ENCODE measurements at regions not wholly inside any gene's neighbourhood (a gene's known extent, or its start where the extent isn't known, plus 50 kb on each side); places are given as distances from the start of the nearest gene placed in this dataset.

- TF ChIP-seq CTCF (IDR thresholded peaks at IDR 0.05; ENCODE audit: low read depth, low read length), result no peak
- DNase-seq (ENCODE audit: low read depth in 2 of 2), result no peak
Measured at GRCh38 chr16:66224626-66225025, 141.9 kb upstream of the CDH5 start.

GRCh38 chr16:66224186-66224585, 142.3 kb upstream of the CDH5 start:
- no peak overlapping the region for H3K4me3 ChIP-seq (replicated peaks in 1 of 2; ENCODE audit: low read depth in 2 of 2, low read length in 2 of 2)
- no peak for DNase-seq (ENCODE audit: low read depth in 2 of 2)
- no peak for TF ChIP-seq CTCF (IDR thresholded peaks at IDR 0.05; ENCODE audit: low read depth, low read length)

More at GRCh38 chr16:66224626-66225025, 141.9 kb upstream of the CDH5 start:
- H3K4me3 ChIP-seq (replicated peaks in 1 of 2; ENCODE audit: low read depth in 2 of 2, low read length in 2 of 2), result no peak overlapping the region

GRCh38 chr16:66223176-66223780, 143.2 kb upstream of the CDH5 start:
- DNase-seq (ENCODE audit: low read depth in 2 of 2), result peak; percentile 47 to 93
- TF ChIP-seq CTCF (IDR thresholded peaks at IDR 0.05; ENCODE audit: low read depth, low read length), result no peak
- no peak overlapping the region for H3K4me3 ChIP-seq (replicated peaks in 1 of 2; ENCODE audit: low read depth in 2 of 2, low read length in 2 of 2)

GRCh38 chr16:66222756-66223155, 143.7 kb upstream of the CDH5 start:
- no peak for DNase-seq (ENCODE audit: low read depth in 2 of 2)
- no peak for TF ChIP-seq CTCF (IDR thresholded peaks at IDR 0.05; ENCODE audit: low read depth, low read length)
- no peak overlapping the region for H3K4me3 ChIP-seq (replicated peaks in 1 of 2; ENCODE audit: low read depth in 2 of 2, low read length in 2 of 2)

- H3K4me3 ChIP-seq (replicated peaks in 1 of 2; ENCODE audit: low read depth in 2 of 2, low read length in 2 of 2), result no peak overlapping the region
- no peak for DNase-seq (ENCODE audit: low read depth in 2 of 2)
- TF ChIP-seq CTCF (IDR thresholded peaks at IDR 0.05; ENCODE audit: low read depth, low read length), result no peak
Measured at GRCh38 chr16:66220702-66221101, 145.8 kb upstream of the CDH5 start.

GRCh38 chr16:66219491-66219890, 147.0 kb upstream of the CDH5 start:
- no peak for TF ChIP-seq CTCF (IDR thresholded peaks at IDR 0.05; ENCODE audit: low read depth, low read length)
- no peak overlapping the region for H3K4me3 ChIP-seq (replicated peaks in 1 of 2; ENCODE audit: low read depth in 2 of 2, low read length in 2 of 2)
- DNase-seq (ENCODE audit: low read depth in 2 of 2), result no peak

- DNase-seq (ENCODE audit: low read depth in 2 of 2), result no peak
- H3K4me3 ChIP-seq (replicated peaks in 1 of 2; ENCODE audit: low read depth in 2 of 2, low read length in 2 of 2), result no peak overlapping the region
- TF ChIP-seq CTCF (IDR thresholded peaks at IDR 0.05; ENCODE audit: low read depth, low read length), result no peak
Measured at GRCh38 chr16:66212428-66212827, 154.1 kb upstream of the CDH5 start.

Measured in cardiac fibroblast (primary cell).